Duodenal mucosa (tissue), 2 donors: ENCODE measurements at regions not wholly inside any gene's neighbourhood (a gene's known extent, or its start where the extent isn't known, plus 50 kb on each side); places are given as distances from the start of the nearest gene placed in this dataset.
"Not testable (repeated sequence)": the region's sequence is repeated elsewhere in the genome, so short reads cannot be mapped to it uniquely, and the experiment has no call there.

Experiments used
- H3K27ac ChIP-seq: one replicate; pipeline ENCODE4 v1.7.0; 2013; ENCODE audit warnings: low read depth, low read length
- H3K27me3 ChIP-seq, 2 donors: one replicate each; pipeline ENCODE4 v1.7.0; 2013; ENCODE audit warnings: low read length in 2 of 2, control low read depth in 1 of 2; ENCODE audit not compliant: insufficient read depth in 2 of 2, control insufficient read depth in 1 of 2
- H3K36me3 ChIP-seq, 2 donors: one replicate each; pipeline ENCODE4 v1.7.0; 2013; ENCODE audit warnings: low read length in 2 of 2, control low read depth in 1 of 2; ENCODE audit not compliant: insufficient read depth in 2 of 2, control insufficient read depth in 1 of 2
- H3K4me1 ChIP-seq, 2 donors: one replicate each; pipeline ENCODE4 v1.7.0; 2013; ENCODE audit warnings: low read length in 2 of 2, control low read depth in 1 of 2; ENCODE audit not compliant: insufficient read depth in 2 of 2, control insufficient read depth in 1 of 2
- H3K4me3 ChIP-seq, 2 donors: one replicate each; pipeline ENCODE4 v1.7.0; 2013; ENCODE audit warnings: low read length in 2 of 2, low read depth in 1 of 2
- H3K9ac ChIP-seq, 2 donors: one replicate each; pipeline ENCODE4 v1.7.0; 2013; ENCODE audit warnings: low read length in 2 of 2, low read depth in 1 of 2
- H3K9me3 ChIP-seq, 2 donors: one replicate each; pipeline ENCODE4 v1.7.0; 2013; ENCODE audit warnings: low read length in 2 of 2, control low read depth in 1 of 2; ENCODE audit not compliant: control insufficient read depth in 1 of 2

DNA sequence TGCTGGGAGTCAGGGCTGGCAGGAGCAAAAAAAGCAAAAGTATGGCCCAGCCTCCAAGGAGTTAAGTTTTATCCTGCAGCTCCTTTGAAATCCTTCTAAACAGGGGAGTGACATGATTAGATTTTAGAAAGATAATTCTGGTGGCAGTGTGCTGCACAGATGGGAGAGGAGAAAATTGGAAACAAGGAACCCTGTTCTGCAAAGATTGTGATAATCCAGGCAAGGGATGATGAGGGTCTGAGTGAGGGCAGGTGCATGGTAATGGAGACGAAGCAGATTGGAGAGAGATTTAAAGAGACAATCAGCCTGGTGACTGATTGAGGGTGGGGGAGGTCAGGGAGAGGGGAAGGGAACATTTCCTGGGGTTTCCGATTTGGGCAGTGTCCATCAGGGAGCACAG lies 444.7 kb upstream of the PODXL start:
- H3K36me3 ChIP-seq: no peaks in the 10 kb centered on the region

DNA sequence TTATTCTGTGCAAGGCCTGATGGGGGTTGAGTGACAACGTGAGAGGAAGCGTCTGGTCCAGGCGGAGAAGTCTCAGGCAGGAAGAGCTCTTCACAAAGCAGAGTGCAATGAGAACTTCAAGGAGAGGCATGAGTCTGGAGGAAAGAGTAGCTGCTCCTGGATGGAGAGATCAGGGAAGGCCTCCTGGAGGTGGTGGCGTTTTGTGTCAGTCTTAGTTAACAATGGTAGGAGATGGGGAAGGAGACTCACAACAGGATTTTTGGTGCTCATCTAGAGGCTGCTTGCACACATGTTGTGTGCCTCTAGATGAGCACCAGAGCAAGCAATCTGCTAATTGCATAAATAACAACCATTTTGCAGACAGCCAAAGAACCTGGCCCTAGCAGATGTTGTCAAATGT lies 442.8 kb upstream of the PODXL start:
- Histone ChIP-seq H3K27ac (no peak overlapping the region), H3K4me1 (no peaks in the 10 kb centered on the region), H3K36me3 (no peaks in the 10 kb centered on the region), H3K4me3 (no peak overlapping the region), H3K27me3 (no peaks in the 10 kb centered on the region), H3K9ac (no peak overlapping the region), H3K9me3 (no peaks in the 10 kb centered on the region)

More for the DNA sequence above, 444.7 kb upstream of the PODXL start:
- Histone ChIP-seq H3K27ac (no peak overlapping the region), H3K4me1 (no peaks in the 10 kb centered on the region), H3K4me3 (no peak overlapping the region), H3K9ac (no peak overlapping the region), H3K27me3 (no peaks in the 10 kb centered on the region), H3K9me3 (no peaks in the 10 kb centered on the region)

DNA sequence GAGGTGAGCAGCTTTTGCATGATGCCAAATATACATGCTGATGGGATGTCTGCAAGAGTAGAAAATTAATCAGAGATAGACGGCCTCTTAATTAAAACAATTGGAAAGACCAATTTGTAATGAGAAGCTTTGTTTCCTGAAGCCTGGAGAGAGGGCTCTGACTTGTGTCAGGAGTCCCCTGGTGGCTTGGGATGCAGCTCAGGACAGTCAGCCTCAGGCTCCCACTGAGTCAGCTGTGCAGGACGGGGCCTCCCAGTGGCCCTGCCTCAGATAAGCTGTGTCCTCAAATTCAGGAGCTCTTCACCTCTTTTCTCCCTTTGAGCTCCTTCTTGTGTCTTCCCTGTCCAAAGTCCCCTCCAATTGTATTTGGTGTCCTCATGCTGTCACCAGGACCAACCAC lies 438.9 kb upstream of the PODXL start:
- no peaks in the 10 kb centered on the region for H3K9me3 ChIP-seq
- no peak overlapping the region for H3K4me3 ChIP-seq
- H3K27ac ChIP-seq: no peak overlapping the region
- H3K36me3 ChIP-seq: no peaks in the 10 kb centered on the region
- H3K4me1 ChIP-seq: no peaks in the 10 kb centered on the region
- H3K9ac ChIP-seq: no peak overlapping the region
- no peaks in the 10 kb centered on the region for H3K27me3 ChIP-seq

DNA sequence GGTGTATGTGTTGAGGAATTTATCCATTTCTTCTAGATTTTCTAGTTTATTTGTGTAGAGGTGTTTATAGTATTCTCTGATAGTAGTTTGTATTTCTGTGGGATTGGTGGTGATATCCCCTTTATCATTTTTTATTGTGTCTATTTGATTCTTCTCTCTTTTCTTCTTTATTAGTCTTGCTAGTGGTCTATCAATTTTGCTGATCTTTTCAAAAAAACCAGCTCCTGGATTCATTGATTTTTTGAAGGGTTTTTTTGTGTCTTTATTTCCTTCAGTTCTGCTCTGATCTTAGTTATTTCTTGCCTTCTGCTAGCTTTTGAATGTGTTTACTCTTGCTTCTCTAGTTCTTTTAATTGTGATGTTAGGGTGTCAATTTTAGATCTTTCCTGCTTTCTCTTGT lies 424.6 kb upstream of the PODXL start:
- H3K4me3 ChIP-seq, H3K36me3 ChIP-seq, H3K9me3 ChIP-seq, H3K27me3 ChIP-seq, H3K27ac ChIP-seq, H3K4me1 ChIP-seq, H3K9ac ChIP-seq: not testable (repeated sequence)

DNA sequence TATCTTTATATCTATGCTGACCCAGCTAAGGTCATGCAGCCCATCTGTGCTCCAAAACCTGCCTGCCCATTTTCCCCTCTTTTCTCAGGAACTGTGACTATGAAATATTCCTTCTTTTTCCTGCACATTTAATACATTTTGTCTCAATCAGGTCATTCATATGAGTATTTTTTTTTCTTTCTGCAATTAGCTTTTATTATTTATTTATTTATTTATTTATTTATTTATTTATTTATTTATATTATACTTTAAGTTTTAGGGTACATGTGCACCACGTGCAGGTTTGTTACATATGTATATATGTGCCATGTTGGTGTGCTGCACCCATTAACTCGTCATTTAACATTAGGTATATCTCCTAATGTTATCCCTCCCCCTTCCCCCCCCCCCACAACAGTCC lies 421.7 kb upstream of the PODXL start:
- not testable (repeated sequence) for H3K9ac ChIP-seq, H3K4me3 ChIP-seq, H3K9me3 ChIP-seq, H3K27me3 ChIP-seq, H3K36me3 ChIP-seq, H3K27ac ChIP-seq, H3K4me1 ChIP-seq

DNA sequence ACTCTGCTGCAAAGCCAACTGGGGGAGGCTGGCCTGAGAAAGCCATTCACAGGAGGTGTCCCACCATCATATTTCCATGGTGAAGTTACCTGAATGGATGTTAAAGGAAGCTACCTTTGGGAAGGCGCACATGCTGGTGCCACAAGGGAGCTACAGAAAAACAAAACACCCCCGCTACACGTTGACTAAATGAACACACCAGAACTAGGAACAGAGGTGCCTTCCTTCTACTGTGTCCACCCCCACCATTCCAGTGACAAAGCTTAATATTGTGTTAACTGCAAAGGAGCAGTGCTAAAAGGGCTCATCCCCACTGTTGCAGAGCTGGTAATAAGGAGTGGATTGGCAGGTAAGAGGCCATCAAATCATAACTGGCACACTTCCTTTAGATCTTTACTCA lies 420.0 kb upstream of the PODXL start:
- Histone ChIP-seq H3K4me1 (no peaks in the 10 kb centered on the region), H3K4me3 (no peak overlapping the region), H3K9ac (no peak overlapping the region), H3K27me3 (peaks cover 0 to 3% of the 10 kb centered on the region in 2 donors), H3K36me3 (no peaks in the 10 kb centered on the region), H3K27ac (no peak overlapping the region), H3K9me3 (no peaks in the 10 kb centered on the region)

DNA sequence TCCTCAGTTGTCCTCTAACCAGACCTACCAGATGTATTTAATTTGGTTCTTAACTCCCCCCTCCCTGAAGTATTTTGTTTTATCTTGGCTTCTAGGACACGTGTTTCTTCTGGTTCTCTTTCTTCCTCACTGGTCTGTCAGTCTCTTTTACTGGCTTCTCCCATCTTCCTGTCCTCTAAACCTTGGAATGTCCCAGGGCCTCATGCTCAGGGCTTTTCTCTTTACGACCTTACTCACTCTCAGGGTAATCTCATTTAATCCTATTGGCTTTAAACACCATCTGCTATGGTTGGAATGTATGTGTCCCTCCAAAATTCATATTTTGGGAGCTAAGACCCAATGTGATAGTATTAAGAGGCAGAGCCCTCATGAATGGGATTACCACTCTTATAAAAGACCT lies 418.2 kb upstream of the PODXL start:
- Histone ChIP-seq H3K4me3 (no peak overlapping the region), H3K27me3 (peaks cover 0 to 3% of the 10 kb centered on the region in 2 donors), H3K9me3 (no peaks in the 10 kb centered on the region), H3K4me1 (no peaks in the 10 kb centered on the region), H3K9ac (no peak overlapping the region), H3K36me3 (no peaks in the 10 kb centered on the region), H3K27ac (no peak overlapping the region)

DNA sequence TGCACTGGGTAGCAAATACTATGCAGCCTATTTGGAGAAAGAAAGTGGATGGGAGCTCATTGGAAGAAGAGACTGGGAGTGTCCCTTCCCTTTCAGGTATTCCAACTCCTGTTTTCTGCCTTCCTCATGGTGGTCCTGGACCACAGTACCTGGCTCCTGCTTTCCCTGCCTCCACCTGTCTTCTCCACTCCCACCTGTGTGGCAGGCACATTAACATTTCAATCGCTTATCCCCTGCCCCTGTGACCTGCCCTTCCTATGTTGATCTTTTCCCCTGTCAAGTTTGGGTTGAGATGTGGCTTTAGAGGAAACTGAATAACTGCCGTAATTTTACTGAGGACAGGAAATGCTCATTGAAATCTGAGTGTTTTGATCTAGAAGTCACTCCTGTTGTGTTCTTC lies 415.8 kb upstream of the PODXL start:
- H3K9ac ChIP-seq: no peak overlapping the region
- peaks cover 0 to 3% of the 10 kb centered on the region in 2 donors for H3K27me3 ChIP-seq
- no peaks in the 10 kb centered on the region for H3K36me3 ChIP-seq
- no peaks in the 10 kb centered on the region for H3K4me1 ChIP-seq
- no peak overlapping the region for H3K4me3 ChIP-seq
- no peak overlapping the region for H3K27ac ChIP-seq
- no peaks in the 10 kb centered on the region for H3K9me3 ChIP-seq

DNA sequence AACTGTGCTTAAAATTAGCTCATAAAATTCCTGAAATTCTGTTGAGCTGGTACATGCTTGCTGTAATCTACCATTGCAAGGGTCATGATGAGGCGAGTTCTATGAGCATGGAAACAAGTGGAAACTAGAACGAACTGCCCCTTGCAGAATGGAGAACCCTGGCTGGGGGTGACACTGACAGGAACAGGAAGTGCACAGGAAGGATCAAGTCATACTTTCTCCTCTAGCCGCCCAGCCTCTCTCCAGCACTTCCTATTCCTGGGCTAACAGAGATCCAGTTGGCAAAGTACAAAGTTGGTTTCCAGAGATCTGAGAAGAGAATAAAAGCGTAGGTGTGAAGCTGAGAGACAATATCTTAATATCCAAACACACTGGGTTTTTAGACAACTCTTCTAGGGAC lies 414.2 kb upstream of the PODXL start:
- Histone ChIP-seq H3K36me3 (no peaks in the 10 kb centered on the region), H3K4me3 (no peak overlapping the region), H3K4me1 (no peaks in the 10 kb centered on the region), H3K9ac (no peak overlapping the region), H3K27ac (no peak overlapping the region), H3K9me3 (no peaks in the 10 kb centered on the region), H3K27me3 (peaks cover 0 to 3% of the 10 kb centered on the region in 2 donors)

DNA sequence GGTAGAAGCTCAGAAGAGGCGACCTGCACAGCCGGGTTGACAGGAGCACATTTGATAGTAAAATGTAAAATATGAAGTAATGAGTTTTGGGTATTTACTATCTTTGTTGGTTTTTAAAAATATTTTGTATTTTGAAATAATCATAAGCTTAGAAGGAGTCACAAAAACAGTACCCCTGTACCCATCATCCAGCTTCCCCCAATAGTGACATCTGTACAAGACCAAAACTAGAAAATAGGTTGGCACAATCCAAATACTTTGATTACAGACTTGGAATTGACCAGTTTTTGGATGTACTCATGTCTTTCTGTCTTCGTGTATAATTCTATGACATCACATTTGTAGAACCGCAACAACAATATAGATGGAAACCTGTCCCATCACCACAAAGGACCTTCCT lies 413.1 kb upstream of the PODXL start:
- H3K4me3 ChIP-seq: no peak overlapping the region
- no peaks in the 10 kb centered on the region for H3K9me3 ChIP-seq
- no peak overlapping the region for H3K27ac ChIP-seq
- peaks cover 0 to 3% of the 10 kb centered on the region in 2 donors for H3K27me3 ChIP-seq
- H3K36me3 ChIP-seq: no peaks in the 10 kb centered on the region
- no peak overlapping the region for H3K9ac ChIP-seq
- no peaks in the 10 kb centered on the region for H3K4me1 ChIP-seq

DNA sequence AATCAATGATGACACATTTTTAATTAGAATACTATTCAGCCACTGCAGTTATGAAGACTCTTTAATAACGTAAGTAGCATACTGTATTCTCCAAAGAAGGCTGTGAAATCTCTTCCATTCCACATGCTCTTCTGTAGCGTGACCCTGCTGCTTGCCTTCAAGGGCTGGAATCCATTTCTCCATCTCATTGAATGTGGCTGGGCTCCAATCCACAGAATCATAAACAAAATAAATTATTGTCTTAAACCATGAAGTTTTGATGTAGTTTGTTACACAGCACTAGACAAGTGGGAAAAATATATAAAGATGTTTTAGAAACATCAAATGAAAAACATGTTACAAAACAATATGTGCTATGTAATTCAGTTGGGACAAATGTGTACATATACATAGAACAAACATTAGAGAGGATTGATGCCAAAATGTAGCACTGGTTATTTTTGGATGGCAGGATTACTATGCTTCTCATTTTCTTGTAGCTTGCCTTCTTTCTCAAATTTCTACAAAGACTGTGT lies 410.8 kb upstream of the PODXL start:
- no peak overlapping the region for H3K9ac ChIP-seq
- H3K4me3 ChIP-seq: no peak overlapping the region
- no peaks in the 10 kb centered on the region for H3K4me1 ChIP-seq
- H3K36me3 ChIP-seq: no peaks in the 10 kb centered on the region
- peaks cover 0 to 3% of the 10 kb centered on the region in 2 donors for H3K27me3 ChIP-seq
- H3K9me3 ChIP-seq: no peaks in the 10 kb centered on the region
- no peak overlapping the region for H3K27ac ChIP-seq
